ENCODE measurements at regions not wholly inside any gene's neighbourhood (a gene's known extent, or its start where the extent isn't known, plus 50 kb on each side); places are given as distances from the start of the nearest gene placed in this dataset.

DNA sequence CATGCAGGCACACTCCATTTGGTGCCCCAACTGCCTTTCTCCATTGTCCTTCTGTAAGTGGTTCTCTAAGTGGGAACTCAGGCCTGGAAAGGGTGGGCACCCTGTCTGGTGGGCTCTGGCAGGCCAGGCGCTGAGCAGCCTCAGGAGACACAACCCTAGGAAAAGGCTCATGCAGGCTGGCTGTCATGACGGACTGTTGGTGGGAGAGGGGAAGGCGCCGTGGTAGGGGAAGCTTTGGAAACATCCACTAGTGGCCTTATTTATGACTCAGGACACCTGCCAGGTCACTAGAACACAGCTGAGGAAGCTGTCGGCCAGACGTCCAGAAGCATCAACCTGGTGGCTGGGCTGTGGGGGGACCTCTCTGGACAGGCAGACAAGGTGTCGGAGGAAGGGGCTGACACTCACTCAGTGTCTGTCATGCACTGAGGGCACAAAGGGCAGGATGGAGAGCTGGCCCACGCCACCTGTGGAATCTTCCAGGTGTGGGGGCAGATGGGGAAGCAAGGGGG is 216.0 kb downstream of the SEC14L1 start:
- no peaks in the 10 kb centered on the region for H3K27me3 Mint-ChIP-seq (ENCODE audit: low read depth)
- H3K36me3 Mint-ChIP-seq, result peaks cover 9% of the 10 kb centered on the region; the same call in 1 of the 2 replicates
- no peak for DNase-seq (ENCODE audit: low spot score)
- ChIA-PET CTCF (interaction anchor here (1.1 to 1.9 kb wide), 3 partner anchors 18 to 73 kb away, joined by 3 to 5 read pairs (median 4); no protein-coding TSS in a partner anchor), POLR2A (no interaction called here)
- TF ChIP-seq, protein P1, sequence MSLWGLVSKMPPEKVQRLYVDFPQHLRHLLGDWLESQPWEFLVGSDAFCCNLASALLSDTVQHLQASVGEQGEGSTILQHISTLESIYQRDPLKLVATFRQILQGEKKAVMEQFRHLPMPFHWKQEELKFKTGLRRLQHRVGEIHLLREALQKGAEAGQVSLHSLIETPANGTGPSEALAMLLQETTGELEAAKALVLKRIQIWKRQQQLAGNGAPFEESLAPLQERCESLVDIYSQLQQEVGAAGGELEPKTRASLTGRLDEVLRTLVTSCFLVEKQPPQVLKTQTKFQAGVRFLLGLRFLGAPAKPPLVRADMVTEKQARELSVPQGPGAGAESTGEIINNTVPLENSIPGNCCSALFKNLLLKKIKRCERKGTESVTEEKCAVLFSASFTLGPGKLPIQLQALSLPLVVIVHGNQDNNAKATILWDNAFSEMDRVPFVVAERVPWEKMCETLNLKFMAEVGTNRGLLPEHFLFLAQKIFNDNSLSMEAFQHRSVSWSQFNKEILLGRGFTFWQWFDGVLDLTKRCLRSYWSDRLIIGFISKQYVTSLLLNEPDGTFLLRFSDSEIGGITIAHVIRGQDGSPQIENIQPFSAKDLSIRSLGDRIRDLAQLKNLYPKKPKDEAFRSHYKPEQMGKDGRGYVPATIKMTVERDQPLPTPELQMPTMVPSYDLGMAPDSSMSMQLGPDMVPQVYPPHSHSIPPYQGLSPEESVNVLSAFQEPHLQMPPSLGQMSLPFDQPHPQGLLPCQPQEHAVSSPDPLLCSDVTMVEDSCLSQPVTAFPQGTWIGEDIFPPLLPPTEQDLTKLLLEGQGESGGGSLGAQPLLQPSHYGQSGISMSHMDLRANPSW (CRISPR knock-in tag; conservative IDR thresholded peaks at IDR 0.05; ENCODE audit: low read depth), result no peak
- TF ChIP-seq ATF1 (CRISPR knock-in tag; IDR thresholded peaks at IDR 0.05), result no peak
- no peak for TF ChIP-seq ZNF138 (CRISPR knock-in tag; conservative IDR thresholded peaks at IDR 0.05)
- no peak for TF ChIP-seq NR2C2 (CRISPR knock-in tag; IDR thresholded peaks at IDR 0.05)
- no peak for TF ChIP-seq SP1 (CRISPR knock-in tag; conservative IDR thresholded peaks at IDR 0.05)
- TF ChIP-seq KAT7 (CRISPR knock-in tag; IDR thresholded peaks at IDR 0.05; ENCODE audit: borderline replicate concordance), result no peak
- no peak for TF ChIP-seq ZNF416 (CRISPR knock-in tag; IDR thresholded peaks at IDR 0.05)
- no peak for TF ChIP-seq TCF7 (CRISPR knock-in tag; IDR thresholded peaks at IDR 0.05; ENCODE audit: low read depth)
- no peak for TF ChIP-seq ZNF219 (CRISPR knock-in tag; IDR thresholded peaks at IDR 0.05; ENCODE audit: borderline replicate concordance)
- TF ChIP-seq JAZF1 (CRISPR knock-in tag; IDR thresholded peaks at IDR 0.05), result no peak
- TF ChIP-seq FOXK1 (CRISPR knock-in tag; IDR thresholded peaks at IDR 0.05), result no peak
- no peak for TF ChIP-seq TP53 (CRISPR knock-in tag; IDR thresholded peaks at IDR 0.05)
- TF ChIP-seq NR1H2 (CRISPR knock-in tag; IDR thresholded peaks at IDR 0.05), result no peak
- TF ChIP-seq ZNF232 (CRISPR knock-in tag; IDR thresholded peaks at IDR 0.05), result no peak
- TF ChIP-seq, protein P2, sequence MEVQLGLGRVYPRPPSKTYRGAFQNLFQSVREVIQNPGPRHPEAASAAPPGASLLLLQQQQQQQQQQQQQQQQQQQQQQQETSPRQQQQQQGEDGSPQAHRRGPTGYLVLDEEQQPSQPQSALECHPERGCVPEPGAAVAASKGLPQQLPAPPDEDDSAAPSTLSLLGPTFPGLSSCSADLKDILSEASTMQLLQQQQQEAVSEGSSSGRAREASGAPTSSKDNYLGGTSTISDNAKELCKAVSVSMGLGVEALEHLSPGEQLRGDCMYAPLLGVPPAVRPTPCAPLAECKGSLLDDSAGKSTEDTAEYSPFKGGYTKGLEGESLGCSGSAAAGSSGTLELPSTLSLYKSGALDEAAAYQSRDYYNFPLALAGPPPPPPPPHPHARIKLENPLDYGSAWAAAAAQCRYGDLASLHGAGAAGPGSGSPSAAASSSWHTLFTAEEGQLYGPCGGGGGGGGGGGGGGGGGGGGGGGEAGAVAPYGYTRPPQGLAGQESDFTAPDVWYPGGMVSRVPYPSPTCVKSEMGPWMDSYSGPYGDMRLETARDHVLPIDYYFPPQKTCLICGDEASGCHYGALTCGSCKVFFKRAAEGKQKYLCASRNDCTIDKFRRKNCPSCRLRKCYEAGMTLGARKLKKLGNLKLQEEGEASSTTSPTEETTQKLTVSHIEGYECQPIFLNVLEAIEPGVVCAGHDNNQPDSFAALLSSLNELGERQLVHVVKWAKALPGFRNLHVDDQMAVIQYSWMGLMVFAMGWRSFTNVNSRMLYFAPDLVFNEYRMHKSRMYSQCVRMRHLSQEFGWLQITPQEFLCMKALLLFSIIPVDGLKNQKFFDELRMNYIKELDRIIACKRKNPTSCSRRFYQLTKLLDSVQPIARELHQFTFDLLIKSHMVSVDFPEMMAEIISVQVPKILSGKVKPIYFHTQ (CRISPR knock-in tag; IDR thresholded peaks at IDR 0.05), result no peak
- no peak for ATAC-seq
- H3K27ac Mint-ChIP-seq, result peak overlapping the region; percentile 32; the same call in 1 of the 2 replicates
- H3K9me3 Mint-ChIP-seq, result 0 out of 2 replicates have a peak, but pooled peaks cover 7% of the 10 kb centered on the region
- peaks cover 12% of the 10 kb centered on the region for H3K4me1 Mint-ChIP-seq
- no peak overlapping the region for H3K4me3 Mint-ChIP-seq

- 0 out of 2 replicates have a peak, but pooled peaks cover 7% of the 10 kb centered on the region for H3K9me3 Mint-ChIP-seq
- H3K27me3 Mint-ChIP-seq (ENCODE audit: low read depth), result no peaks in the 10 kb centered on the region
- peaks cover 9% of the 10 kb centered on the region; the same call in 1 of the 2 replicates for H3K36me3 Mint-ChIP-seq
- DNase-seq (ENCODE audit: low spot score), result no peak
- peaks cover 10% of the 10 kb centered on the region for H3K4me1 Mint-ChIP-seq
- ChIA-PET CTCF (interaction anchor here (0.5 to 1.5 kb wide), 3 partner anchors 27 to 98 kb away, joined by 3 to 7 read pairs (median 4); no protein-coding TSS in a partner anchor), POLR2A (interaction anchor here (0.9 kb wide), 1 partner anchor 62 kb away, joined by 3 read pairs; no protein-coding TSS in a partner anchor)
- H3K27ac Mint-ChIP-seq, result no peak overlapping the region
- no peak for ATAC-seq
- H3K4me3 Mint-ChIP-seq, result no peak overlapping the region
- no peak for TF ChIP-seq TCF7 (CRISPR knock-in tag; IDR thresholded peaks at IDR 0.05; ENCODE audit: low read depth)
- TF ChIP-seq ZNF671 (CRISPR knock-in tag; IDR thresholded peaks at IDR 0.05), result no peak
- no peak for TF ChIP-seq FOXP1 (CRISPR knock-in tag; IDR thresholded peaks at IDR 0.05; ENCODE audit: borderline replicate concordance)
- TF ChIP-seq SMAD3 (CRISPR knock-in tag; IDR thresholded peaks at IDR 0.05; ENCODE audit: borderline replicate concordance), result no peak
- no peak for TF ChIP-seq NFYB (CRISPR knock-in tag; conservative IDR thresholded peaks at IDR 0.05; ENCODE audit: low read depth)
- no peak for TF ChIP-seq NR3C1 (CRISPR knock-in tag; conservative IDR thresholded peaks at IDR 0.05; ENCODE audit: low read depth)
- no peak for TF ChIP-seq ATF1 (CRISPR knock-in tag; IDR thresholded peaks at IDR 0.05)
- no peak for TF ChIP-seq ETV6 (CRISPR knock-in tag; IDR thresholded peaks at IDR 0.05)
- no peak for TF ChIP-seq ESRRA (CRISPR knock-in tag; IDR thresholded peaks at IDR 0.05; ENCODE audit: borderline replicate concordance)
- no peak for TF ChIP-seq SP1 (CRISPR knock-in tag; conservative IDR thresholded peaks at IDR 0.05)
- TF ChIP-seq RELA (CRISPR knock-in tag; IDR thresholded peaks at IDR 0.05; ENCODE audit: borderline replicate concordance), result no peak
- TF ChIP-seq, protein P3, sequence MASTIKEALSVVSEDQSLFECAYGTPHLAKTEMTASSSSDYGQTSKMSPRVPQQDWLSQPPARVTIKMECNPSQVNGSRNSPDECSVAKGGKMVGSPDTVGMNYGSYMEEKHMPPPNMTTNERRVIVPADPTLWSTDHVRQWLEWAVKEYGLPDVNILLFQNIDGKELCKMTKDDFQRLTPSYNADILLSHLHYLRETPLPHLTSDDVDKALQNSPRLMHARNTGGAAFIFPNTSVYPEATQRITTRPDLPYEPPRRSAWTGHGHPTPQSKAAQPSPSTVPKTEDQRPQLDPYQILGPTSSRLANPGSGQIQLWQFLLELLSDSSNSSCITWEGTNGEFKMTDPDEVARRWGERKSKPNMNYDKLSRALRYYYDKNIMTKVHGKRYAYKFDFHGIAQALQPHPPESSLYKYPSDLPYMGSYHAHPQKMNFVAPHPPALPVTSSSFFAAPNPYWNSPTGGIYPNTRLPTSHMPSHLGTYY (CRISPR knock-in tag; IDR thresholded peaks at IDR 0.05), result no peak
- TF ChIP-seq, protein P2 (CRISPR knock-in tag; IDR thresholded peaks at IDR 0.05), result no peak
- TF ChIP-seq SOX15 (CRISPR knock-in tag; IDR thresholded peaks at IDR 0.05), result no peak
- no peak for TF ChIP-seq OVOL2 (CRISPR knock-in tag; IDR thresholded peaks at IDR 0.05; ENCODE audit: borderline replicate concordance)
These were observed 218.0 kb downstream of the SEC14L1 start for GRCh38 chr17:77358801-77359200.

All from WTC11 (cell line).